GM19463 (cell line): ENCODE measurements at regions not wholly inside any gene's neighbourhood (a gene's known extent, or its start where the extent isn't known, plus 50 kb on each side); places are given as distances from the start of the nearest gene placed in this dataset.

Experiments used
- ATAC-seq: cut with Tn5 transposase; IDR thresholded peaks from one replicate; pipeline ENCODE4 v1.9.1; 2021; ENCODE audit warnings: mild to moderate bottlenecking, moderate library complexity; ENCODE audit not compliant: unreplicated experiment

DNA sequence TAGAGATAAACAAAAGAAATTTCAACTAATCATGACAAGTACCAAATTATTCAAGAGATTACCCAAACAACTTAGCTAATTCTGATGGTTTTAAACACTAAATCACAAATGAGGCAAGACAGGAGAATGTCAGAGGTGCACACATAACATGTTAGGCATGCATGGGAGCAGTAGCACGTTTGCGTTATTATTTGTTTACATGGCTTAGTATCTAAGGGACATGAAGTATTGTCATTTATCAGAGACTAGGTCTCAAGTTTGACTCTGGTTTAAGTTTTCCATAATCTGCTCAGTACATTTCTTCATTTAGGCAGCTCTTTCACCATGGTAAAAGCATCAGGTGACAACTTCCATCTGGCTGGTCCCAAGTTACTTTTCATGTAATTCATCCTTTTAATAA is 244.1 kb upstream of the TNC start:
- ATAC-seq = no peak

DNA sequence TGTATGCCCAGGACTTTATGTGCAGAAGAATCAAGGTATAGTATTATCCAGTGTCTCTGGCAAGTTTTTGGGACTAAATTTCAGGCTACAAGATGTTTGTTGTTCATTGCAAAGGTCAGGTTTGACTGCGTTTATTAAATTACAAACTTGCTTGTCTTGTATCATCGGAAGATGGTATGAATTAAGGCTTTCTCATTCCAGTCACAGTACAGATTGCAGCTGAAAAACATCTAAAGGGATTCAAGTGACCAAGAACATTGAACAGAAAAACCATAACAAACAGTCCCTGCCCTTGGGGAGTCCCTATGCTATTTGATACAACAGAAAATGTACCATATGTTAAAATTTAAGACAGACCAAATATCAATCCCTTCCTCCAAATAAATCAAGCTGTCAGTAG is 244.7 kb upstream of the TNC start:
- ATAC-seq = no peak

DNA sequence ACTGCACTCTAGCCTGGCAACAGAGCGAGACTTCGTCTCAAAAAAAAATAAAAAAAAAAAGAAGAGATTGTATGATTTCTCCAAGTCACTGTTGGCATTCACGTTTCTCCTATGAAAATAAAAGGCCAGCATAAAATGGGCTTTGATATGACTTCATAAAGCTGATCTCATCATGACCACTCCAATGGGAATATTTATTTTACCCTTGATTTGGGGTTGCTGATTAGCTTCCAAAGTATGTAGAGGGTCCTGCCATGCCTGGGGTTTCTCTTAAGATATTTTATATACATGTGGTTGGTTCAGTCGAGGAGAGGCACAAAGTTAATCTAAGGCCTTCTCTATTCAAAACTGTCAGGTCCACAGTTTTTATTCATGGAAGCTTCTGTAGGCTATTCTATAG is 247.0 kb upstream of the TNC start:
- no peak for ATAC-seq

DNA sequence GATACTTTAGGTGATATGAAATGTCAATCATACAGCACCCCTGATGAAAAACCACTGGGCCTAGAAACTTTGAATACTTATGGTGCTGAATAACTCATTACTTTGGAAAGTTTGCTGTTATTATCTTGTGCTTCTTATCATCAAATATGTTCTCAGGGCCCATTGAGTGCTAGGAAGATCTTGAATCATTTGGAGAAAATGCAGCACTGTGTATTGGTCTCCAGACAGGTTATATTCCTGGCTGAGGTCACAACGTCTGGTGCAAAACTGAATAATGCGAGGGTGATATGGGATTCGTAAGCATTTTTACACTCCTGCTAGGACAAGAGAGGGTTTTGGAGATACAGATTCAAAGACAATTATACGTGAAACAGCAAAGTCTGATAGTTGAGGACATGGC is 249.4 kb upstream of the TNC start:
- ATAC-seq = no peak

DNA sequence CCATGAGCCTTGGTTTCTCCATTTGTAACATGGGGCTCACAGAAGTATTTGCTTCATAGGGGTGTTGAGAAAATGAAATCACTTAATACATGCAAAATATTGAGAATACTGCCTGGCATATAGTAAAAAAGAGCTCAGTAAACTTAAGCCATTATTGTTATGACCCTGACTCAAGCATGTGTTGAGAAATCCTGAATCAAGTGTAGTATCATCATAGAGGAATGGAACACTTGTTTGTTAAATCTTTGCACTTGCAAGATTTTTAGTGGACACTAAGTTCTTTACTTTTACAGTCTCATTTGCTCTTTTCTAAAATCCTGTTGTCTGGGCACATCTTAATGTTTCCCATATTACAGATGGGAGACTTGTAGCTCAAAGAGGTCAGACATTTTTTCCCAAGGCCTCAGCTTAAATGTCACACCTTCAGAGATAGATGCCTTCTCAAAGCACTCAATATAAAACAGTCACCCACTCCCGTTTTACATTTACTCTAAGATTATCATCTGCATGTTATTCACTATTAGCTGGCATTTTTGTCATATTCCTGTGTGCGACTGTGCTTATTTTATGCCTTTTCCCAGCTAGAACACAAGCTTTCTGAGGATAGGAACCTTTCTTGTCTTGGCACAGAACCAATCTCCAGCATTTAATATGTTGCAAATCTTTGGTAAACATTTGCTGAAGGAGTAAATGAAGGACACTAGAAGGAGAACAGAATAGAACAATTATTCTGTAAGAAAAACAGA is 250.0 kb upstream of the TNC start:
- no peak for ATAC-seq

DNA sequence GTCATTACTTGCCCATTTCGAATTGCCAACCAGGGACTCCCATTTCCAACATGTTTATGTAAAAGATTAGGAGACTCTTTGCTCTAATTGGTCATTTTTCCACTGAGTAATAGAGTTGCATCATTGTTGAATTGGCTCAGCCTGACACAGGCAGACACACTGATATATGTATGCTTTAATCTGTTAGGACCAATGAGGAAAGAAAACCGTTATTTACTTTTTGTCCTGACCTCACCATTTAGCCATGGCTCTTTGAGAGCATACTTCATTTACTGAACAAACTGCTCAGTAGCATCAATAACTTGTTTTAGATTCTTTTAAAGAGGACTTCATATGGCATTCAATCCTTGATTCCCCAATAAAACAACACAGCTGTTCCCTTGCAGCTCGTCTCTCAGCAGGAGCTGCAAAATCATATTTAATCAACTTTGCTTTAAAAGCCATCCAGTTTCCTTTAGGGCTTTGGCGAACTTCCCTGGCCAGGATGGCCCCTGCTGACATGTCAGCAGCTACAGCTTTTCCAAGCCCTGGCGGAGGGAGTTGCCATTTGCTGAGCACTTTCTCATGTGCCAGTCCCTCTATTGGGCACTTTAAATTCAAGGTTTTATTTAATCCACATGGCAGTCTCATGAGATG is 251.5 kb upstream of the TNC start:
- ATAC-seq = no peak

DNA sequence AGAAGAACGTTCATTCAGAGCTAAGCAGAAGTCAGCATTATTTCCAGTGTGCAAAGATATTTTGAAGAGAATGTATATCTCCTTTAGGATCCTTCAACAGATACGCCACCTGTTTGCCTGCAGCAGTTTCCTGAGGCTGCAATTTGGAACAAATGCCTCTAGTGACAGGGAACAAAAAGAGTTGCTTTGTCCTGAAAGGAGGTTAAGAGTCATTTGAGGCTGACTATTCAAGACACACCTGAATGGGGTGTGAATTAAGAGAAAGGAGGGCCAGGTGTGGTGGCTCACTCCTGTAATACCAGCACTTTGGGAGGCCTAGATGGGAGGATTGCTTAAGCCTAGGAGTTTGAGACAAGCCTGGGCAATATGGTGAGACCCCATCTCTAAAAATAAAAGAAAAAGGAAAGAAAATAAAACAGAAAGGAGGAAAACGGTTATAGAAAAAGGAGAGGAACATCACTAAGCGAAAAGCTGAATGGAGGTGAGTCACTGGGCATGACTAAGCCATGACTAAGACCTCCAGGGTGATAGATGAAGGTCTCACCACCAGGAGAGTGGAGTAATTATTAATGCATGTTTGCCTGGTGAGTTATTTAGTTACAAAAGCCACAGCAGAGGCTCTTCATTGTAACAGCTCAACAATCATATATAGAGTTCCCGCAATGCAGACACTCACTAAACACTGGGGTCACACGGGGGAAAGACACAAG is 255.2 kb upstream of the TNC start:
- peak; percentile 96 for ATAC-seq

DNA sequence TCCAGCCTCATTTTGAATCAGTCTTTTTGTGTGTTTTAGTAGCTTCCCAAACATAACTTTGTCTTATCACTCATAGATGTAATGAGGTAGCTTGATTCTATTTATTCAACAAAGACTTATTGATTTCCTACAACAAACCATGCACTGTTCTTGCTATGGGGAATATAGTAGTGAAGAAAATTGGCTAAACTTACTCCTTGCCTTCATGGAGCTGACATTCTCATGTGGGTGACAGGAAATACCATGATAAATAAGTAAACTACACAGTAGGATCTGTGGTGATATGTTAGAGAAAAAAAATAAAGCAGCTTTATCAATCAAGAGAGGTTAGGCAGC is 255.7 kb upstream of the TNC start:
- no peak for ATAC-seq

DNA sequence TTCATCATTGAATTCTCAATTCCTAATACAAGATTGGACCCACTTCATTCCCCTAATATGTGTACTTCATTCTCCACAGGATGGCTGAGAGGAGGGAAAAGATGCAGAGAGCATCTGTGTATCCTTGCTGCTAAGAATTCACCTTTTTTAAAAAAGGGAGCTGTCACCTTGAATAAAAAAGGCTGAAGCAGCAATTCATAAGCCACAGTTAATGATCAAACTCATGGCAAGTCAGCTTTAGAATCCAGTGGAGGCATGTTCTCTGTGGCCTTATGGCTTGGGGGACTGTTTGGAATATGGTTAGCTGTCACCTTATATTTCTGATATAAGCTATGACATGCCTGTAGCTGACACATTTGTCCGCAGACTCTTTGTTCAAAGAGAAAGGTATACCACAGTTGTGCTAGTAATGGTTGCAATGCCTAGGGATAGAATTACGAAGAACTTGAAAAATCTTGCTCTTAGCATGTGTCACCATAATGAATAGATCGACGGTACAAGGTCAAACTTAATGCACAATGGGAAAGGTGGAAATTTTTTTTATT is 256.8 kb upstream of the TNC start:
- ATAC-seq = no peak

DNA sequence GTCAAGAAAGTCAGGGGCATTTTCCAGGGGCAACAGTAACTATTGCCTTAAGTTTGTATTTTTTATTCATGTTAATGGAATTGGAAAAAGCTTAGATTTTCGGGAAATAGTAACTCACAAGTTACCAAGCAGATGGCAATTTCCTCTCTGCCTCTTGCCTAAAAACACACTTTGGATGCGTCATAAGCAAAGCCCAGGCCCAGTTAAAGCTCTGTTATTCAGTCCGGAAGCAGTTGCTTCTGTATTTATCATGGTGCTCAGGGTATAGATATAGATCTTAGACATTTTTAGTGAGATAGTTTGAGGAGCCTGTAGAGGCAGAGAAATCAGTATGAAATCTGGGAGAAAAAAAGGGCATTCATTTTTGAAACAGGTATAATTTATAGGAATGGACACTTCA is 260.3 kb upstream of the TNC start:
- ATAC-seq = no peak

DNA sequence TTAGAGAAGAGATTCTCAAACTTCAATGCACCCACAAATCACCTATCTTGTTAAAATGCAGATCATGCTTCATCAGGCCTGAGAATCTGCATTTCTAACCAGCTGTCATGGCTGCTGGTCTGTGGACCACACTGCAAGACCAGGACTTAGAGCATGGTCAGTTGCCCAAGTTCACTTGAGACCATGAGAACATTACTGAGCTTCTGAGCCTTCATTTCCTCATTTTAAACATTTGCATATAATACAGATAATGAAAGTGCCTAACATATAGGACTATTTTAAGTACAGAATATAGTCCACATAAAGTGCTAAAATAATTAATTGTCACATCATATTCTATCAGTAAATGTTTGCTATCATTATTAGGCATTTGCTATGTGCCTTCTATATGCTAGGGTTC is 260.8 kb upstream of the TNC start:
- ATAC-seq = no peak

DNA sequence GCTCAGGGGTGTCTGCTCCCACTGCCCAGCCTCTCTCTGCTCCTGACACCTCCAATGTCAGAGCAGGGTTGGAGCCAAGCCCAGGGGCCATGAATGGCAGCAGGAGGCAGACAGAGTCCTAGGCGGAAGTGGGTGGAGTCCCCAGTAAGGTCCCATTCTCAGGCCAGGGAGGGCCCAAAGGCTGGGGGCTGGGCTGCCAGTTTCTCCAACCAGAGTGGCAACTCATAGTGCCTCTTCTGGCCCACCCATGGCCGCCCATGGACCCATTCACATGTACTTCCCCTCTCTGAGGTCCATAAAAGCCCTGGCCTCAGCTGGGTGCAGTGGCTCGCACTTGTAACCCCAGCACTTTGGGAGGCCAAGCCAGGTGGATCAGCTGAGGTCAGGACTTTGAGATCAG is 261.8 kb upstream of the TNC start:
- ATAC-seq = no peak

DNA sequence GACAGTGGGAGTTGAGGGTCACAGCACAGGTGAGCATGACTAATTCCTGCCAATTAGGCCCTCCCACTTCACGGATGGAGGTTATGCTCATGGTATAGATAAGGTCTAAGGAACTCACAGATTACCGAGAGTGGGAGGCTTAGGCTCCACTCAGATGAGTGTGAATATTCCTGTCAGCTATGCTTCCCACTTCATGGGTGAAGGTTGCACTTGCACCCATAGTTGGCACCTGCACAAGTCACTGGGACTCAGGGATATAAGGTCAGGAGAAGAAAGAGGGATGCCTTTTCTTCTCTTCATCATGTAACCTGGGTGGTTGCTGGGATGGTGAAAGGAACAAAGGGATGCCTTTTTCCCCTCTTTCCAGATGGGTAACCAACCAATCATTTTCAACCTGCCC is 264.9 kb upstream of the TNC start:
- no peak for ATAC-seq

DNA sequence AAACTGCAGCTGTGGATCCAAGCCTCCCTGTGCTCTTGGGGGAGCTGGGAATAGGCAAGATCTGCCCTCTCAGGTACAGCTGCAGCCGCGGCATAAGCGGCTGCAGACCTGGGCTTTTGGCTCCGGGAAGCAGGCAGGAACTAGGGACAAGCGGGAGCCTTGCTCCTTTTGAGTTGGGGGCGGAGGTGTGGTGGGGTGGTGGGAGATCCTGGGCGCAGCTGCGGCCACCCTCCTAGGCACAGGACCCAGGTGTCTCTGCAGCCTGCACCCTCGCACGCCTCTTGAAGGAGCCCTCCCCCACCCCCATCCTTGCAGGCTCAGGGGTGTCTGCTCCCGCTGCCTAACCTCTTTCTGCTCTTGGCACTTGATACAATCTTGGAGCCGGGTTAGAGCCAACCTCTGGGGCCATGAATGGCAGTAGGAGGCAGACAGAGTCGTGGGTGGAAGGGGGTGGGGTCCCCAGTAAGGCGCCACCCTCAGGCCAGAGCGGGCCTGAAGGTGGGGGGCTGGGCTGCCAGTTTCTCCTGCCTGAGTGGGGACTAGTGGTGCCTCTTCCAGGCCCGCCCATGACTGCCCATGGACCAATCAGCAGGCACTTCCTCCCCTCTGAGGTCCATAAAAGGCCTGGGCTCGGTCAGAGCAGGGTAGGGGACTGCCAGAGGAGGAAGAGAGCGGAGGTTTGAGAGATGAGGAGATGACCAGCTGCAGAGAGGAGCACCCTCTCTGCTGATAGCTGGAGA is 267.6 kb upstream of the TNC start:
- no peak for ATAC-seq

DNA sequence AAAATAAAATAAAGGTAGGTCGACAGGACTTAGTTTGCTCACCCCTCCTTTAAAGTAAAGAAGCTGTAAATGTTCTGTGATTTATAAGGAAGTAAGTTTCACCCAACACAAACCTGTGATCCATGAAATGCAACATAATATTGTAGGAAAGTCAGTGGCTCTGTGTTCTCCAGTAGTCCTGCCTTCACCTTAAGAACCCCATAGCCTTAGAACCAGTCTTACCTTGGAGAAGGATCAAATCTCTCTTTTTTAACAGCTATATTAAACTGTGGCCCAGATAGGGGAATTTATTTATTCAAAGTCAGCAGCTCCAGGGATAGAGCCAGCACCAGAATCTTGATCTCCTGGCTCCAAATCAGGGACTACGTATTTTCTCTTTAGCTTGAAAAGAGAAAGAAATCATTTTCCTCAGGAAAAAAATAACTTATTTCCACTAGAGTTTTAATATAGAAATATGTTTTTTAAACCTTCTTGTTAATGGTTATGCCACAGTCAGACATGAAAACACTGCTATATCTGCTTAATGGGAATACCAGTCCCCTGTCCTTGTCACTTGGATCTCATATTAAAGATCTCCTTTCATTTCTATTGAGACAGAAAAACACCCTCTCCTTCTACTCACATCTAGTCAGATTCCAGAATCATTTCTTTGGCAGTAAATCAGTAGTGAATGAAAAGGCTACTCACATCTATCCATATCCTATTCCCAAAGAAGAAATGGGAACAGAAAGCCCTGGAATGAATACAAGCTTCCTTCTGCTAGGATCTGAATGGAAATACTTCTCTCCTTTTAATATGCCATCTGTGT is 269.2 kb upstream of the TNC start:
- no peak for ATAC-seq

DNA sequence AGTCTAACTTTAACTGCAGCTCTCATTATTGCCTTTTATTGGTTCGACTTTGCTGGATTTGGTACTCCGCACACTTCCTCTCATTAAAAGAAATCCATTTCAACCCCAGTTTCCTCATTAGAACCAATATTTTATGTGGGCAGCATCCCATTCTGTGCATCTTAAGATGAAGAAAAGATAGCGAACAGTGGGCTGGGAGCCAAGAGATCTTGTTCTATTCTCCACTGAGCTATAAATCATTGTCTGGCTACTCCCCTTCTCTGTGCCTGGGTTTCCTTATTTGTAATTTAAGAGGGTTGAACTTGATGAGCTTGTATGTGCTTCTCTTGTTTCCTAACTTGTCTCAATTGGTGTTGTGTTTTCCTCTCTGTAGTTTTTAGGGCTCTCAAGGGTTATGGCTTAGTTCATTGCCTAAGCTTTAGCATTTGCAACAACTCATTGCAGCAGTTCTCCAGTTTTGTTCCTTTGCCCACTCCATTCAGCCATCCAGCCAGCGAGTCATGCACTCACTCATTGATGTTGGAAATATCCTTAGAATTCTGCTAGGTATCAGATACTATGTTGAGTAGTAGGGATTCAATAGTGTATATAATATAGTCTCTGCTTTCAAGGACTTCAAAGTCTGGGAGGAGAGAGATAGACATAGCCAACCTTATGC is 273.3 kb upstream of the TNC start:
- ATAC-seq = no peak

DNA sequence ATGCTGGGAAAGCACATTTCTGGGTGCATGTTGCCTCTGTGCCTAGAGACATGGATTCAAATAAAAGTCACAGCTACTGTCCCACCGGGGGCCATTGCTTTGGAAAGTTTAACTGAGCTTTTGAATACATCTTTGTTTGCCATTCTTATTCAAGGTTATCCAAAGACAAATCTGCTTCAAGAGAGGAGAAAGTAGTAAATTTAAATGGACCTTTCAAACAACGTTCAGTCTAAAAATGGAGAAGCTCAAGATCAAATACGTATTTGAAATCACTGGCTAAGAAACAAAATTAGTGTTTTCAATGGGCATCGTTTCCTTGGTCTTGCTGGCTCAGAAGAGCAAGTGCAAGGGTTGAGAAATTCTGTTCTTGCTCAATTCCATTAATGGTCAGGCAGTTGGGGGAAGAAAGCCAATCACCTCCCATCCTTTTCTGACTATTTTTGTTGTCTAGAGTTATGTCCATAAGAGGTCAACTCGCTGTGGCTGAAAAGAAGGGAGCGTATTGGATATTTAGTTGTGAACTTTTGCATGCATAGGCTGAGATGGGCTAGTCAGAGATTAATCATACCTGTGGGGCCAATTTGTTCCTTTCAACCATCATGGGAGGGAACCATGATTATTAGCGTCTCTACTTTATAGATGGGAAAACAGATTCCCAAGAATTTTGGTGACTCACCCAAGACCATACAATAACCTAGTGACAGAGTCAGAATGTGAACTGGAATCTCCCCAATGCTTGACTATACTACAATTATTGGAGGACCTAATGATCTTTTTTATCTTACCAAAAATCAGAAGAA is 276.2 kb upstream of the TNC start:
- ATAC-seq = no peak

DNA sequence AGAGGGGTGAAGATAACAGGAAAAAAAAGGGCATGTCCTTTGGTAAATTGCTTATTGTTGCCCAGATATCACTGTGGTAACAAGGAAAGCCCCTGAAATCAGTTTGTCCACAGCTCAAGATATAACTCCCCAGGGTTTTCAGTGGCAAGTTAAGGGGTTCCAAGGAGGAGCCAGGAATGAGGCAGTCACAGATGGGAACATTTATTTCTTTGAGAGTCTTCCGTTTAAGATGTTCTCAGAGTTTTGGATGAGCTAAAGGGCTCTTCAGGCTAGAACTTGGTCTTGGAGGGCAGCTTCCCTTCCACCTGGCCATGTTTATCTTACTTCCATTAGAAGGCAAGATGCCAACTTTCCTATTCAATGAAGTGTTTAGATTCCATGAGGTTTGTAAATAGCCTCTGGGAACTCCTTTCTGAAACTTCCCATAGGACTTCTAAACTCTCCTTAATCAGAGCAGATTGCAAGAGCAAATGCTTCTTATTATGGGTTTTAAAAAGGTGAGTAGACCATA is 277.6 kb upstream of the TNC start:
- no peak for ATAC-seq

DNA sequence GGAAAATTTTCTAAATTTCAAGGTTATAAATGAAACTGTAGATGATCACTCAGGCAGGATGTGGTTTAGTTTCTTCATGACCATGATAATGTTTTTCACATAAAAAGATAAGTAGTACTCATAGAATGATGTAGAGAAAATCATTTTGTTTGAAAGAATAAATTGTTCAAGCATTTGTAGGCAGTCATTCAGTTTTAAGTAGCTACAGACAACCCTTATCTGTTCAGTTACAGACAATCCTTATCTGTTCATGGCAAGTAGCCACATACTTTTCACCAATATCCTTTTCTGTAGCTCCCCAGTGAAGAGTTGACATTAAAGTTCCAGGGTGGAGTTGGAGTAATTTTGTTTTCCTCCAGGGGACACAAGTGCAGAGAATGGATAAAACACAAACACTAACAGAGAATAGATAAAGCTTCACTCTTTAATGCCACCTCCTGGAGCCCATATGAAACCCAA is 278.1 kb upstream of the TNC start:
- no peak for ATAC-seq
